ENCODE measurements at regions not wholly inside any gene's neighbourhood (a gene's known extent, or its start where the extent isn't known, plus 50 kb on each side); places are given as distances from the start of the nearest gene placed in this dataset.

DNA sequence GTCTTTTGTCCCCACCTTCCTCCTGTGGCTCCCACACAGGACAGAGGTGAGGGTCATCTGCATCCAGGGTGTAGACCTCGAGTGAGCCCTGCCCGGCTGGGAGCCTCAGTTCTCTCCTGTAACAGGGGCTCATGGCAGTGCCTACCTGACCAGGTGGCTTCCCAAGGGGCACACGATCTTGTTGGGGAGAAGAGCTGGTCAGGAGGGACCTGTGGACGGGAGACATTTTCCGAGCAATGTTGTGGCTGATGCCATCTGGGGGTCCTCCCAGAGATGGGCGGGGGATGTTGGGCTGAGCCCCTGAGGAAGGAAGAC is 51.9 kb downstream of the CEBPB start:
- Mint-ChIP-seq H3K4me3 (no peak overlapping the region), H3K27me3 (peaks cover 13% of the 10 kb centered on the region), H3K9me3 (peaks cover 0 to 2% (median 0%) of the 10 kb centered on the region in 3 donors), H3K4me1 (no peaks in the 10 kb centered on the region), H3K27ac (no peak overlapping the region), H3K36me3 (no peaks in the 10 kb centered on the region)

DNA sequence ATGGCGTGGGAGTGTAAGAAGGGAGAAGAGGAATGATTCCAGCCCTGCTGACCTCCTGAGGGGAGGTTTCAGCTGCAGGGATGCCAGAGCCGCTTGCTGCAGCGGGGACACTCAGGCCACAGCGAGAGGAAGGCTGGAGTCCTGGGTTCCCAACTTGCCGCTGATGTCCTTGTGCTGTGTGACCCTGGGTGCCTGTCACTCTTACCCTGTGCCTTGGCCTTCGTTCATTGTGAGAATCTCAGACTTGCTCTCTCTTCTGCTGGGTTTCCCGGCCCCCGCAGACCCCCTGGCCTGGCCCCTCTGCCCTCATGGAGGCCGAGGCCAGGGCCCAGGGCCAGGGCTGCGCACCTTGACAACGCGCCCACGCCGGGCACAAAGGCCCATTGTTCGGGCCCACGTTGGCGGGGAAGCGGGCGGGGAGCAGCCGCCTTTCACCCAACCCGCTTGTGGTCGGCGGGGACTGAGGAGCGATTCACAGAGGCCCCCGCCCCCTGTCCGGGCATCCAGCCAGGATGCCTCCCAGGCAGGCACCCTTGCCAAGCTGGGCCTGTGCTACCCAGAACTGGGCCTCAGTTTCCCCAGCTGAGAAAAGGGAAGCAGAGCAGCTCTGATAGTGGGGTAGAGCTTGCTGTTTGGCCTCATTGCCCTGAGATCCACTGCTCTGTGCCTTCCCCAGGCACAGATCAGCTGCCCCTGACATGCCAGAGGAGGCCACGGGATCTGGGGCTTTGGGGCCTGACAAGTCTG is 52.4 kb downstream of the CEBPB start:
- Mint-ChIP-seq H3K4me1 (no peaks in the 10 kb centered on the region), H3K27me3 (peaks cover 9% of the 10 kb centered on the region), H3K4me3 (no peak overlapping the region), H3K27ac (no peak overlapping the region), H3K9me3 (peaks cover 0 to 2% (median 0%) of the 10 kb centered on the region in 3 donors), H3K36me3 (no peaks in the 10 kb centered on the region)

DNA sequence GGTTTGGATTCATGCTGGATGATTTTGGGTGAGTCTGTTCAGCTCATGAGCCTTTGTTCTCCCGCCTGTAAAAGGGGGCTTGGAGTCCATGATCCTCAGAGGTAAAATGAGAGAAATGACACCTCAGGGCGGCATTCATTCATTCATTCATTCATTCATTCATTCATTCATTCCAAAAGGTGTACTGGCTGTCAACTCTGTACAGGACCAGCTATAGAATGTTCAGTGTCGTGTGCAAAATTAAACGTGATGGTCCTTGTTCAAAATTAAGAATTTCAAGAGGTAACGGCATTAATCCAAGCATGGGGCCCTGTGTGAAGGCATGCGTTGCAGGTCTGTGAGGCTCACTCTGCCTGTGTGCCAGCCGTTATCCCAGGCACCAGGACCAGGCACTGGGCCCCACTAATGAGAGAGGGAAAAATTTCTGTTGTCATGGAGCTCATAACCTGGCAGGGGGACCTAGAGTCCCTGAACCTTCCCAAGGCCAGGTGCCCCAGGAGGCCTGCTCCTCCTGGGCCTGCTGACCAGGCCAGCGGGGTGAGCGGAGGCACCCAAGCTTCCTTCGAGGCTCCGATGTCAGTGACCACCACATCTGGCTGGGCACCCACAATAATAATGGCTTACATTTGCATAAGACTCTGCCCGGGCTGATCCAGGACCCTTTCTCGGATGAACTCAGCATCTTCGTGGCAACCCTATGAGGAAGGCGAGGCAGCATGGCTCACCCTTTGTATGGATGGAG is 53.2 kb downstream of the CEBPB start:
- H3K4me3 Mint-ChIP-seq = no peak overlapping the region
- H3K27ac Mint-ChIP-seq = no peak overlapping the region
- peaks cover 0 to 2% (median 0%) of the 10 kb centered on the region in 3 donors for H3K9me3 Mint-ChIP-seq
- no peaks in the 10 kb centered on the region for H3K4me1 Mint-ChIP-seq
- H3K36me3 Mint-ChIP-seq = no peaks in the 10 kb centered on the region
- peaks cover 9% of the 10 kb centered on the region for H3K27me3 Mint-ChIP-seq

DNA sequence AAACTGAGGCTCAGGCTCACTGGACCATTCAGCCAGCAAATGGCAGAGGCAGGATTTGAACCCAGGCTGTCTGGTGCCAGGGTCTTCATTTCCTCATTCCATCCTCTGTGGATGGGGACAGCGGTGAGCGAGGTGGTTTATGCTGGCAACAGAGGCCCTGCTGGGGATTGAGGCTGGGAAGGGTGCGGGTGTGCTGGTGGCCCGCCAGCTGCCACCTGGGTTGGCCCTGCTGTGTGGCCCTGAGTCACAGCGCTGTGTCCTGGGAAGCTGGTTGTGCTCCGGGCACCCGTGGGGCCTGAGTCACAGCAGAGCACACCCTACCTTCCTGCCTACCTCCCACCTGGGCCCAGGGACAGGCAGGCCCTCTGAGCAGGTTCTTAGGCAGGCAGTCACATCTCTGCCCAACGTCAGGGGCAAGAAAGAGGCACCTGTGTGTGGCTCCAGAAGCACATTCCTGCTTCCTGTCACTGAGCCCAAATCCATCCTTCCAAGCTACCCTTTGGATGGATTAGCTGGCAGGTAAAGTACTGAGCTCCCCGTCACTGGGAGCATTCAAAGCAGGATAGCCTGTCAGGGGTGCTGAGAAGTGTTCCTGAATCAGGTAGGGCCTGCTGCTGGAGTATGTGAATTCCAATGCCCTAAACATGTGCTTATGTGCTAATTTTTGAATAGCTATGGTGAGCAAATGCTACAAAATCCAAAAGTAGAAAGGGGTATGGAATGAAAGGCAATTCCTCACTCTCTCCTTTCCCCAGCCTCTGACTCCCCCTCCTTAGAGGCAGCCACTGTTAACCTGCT is 53.9 kb downstream of the CEBPB start:
- Mint-ChIP-seq H3K36me3 (no peaks in the 10 kb centered on the region), H3K27ac (peak overlapping the region in 1 of 3 donors; percentile 69), H3K27me3 (peaks cover 6% of the 10 kb centered on the region), H3K9me3 (peaks cover 0 to 2% (median 0%) of the 10 kb centered on the region in 3 donors), H3K4me3 (no peak overlapping the region), H3K4me1 (no peaks in the 10 kb centered on the region)

DNA sequence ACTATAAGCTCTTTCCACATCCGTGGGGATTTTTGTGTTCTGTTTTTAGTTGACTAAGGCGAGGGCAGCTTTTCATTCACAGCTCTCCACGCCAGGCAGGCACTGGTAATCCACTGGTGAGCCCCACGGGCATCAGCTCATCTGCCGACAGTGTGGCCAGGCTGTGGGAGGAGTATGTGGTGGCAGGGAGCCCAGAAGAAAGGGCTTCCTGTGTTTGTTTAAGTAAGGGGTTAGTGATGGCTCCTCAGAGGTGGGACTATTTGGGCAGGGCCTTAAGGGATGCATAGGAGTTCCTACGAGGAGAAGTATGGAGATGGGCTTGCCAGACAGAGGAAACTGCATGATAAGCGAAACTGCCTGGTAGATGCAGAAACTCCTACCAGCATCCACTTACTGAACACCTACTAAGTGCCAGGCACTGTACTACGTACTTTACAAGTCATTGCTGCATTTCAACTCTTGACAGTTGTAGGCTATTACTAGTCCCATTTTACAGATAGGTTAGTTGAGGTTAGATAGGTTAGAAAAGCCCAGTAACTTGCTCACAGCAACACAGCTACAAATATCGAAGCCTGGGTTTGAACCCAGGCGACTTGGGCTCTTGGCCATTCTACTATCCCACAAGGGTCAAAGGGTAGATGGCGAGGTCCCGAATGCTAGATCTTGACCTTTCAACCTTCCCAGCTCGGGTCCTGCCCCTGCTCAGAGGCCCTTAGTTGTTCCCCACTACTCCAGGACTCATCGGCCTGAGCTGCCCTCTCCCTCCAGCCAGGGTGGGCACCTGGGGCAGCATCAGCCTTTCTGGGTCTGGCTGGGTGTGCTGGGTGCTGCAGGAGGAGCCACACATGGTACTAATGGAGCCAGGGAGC is 55.1 kb downstream of the CEBPB start:
- no peak overlapping the region for H3K4me3 Mint-ChIP-seq
- no peaks in the 10 kb centered on the region for H3K4me1 Mint-ChIP-seq
- no peaks in the 10 kb centered on the region for H3K36me3 Mint-ChIP-seq

DNA sequence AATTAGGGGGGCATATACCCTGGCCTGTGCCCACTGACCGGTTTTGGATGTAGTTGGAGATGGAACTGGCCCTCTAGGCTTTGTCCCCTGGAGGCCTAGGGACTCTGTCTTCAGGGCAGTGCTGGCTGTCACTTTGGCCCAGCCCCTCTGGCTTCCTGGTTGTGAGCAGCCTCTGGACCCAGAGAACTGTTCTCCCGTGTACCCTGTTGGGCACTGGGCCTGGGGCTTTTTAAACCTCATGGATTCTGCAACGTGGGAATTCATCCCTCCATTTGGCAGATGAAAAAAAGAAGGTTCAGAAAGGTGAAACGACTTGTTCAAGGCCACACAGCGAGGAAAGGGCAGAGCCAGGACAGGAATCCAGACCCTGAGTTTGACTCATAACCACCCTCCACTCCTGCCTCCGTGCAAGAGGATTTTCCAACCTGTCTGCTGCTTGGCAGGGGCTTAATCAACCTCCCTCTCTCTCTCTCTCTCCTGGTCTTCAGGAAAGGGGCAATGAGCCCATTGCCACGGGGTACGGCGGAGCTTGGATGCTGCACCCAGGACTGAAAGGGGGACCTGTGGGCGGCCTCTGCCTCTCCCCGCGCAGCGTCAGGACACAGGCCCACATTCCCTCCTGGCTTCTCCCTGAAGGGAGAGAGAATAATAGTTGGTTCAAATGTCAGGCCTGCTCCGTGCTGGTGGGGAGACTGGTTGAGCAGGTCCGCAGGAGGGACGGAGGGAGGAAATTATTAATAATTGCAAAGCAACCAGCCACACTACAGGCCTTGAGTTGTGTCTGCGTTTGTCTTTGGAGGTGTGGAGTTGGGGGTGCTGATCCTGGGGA is 56.0 kb downstream of the CEBPB start:
- Mint-ChIP-seq H3K27ac (no peak overlapping the region), H3K9me3 (peaks cover 0 to 2% (median 0%) of the 10 kb centered on the region in 3 donors), H3K27me3 (peaks cover 6% of the 10 kb centered on the region), H3K4me1 (no peaks in the 10 kb centered on the region), H3K4me3 (no peak overlapping the region), H3K36me3 (no peaks in the 10 kb centered on the region)

More for the DNA sequence above, 55.1 kb downstream of the CEBPB start:
- peak overlapping the region in 1 of 3 donors; percentile 69 for H3K27ac Mint-ChIP-seq
- H3K9me3 Mint-ChIP-seq = peaks cover 0 to 2% (median 0%) of the 10 kb centered on the region in 3 donors
- H3K27me3 Mint-ChIP-seq = peaks cover 6% of the 10 kb centered on the region

DNA sequence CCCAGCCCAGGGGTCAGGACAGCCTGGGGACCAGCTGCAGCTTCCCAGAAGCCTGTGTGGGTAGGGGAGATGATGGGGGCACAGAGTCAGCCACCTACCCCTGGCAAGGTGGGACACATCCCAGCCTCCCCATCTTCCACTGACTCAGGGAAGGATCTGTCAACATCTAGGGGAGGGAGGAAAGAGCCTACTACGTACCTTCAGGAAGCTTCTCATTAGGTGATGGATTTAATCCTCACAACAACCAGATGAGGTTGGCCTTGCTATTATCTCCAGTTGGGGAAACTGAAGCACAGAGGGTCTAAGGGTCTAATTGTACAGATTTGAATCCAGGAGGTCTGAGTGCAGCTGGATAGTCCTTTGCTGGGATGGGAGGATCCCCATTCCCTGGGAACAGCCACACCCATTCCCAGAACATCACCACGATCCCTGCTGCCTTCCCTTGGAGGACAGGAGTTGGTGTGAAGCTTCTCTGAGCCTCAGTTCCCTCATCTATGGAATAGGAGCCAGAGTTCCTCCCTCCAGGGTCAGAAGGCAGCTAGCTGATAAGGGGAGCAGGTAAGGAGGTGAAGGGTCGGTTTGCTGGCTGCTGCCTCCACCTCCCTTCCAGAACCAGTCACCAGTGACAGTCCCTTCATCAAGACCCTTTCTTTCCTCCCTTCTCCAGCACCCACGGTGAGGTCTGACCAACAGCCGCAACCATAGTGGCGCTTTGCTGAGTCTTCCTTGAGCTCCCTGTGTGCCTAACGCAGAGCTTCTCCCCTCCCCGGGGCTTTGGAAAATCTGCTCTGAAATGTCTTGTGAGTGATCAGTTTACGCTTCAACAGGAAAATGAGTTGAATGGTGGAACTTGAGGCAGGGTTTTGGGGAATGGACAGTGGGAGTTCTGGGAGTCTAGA is 56.8 kb downstream of the CEBPB start:
- Mint-ChIP-seq H3K9me3 (no peaks in the 10 kb centered on the region), H3K36me3 (peaks cover 1% of the 10 kb centered on the region), H3K27me3 (peaks cover 3% of the 10 kb centered on the region), H3K4me1 (no peaks in the 10 kb centered on the region), H3K4me3 (no peak overlapping the region), H3K27ac (no peak overlapping the region)

DNA sequence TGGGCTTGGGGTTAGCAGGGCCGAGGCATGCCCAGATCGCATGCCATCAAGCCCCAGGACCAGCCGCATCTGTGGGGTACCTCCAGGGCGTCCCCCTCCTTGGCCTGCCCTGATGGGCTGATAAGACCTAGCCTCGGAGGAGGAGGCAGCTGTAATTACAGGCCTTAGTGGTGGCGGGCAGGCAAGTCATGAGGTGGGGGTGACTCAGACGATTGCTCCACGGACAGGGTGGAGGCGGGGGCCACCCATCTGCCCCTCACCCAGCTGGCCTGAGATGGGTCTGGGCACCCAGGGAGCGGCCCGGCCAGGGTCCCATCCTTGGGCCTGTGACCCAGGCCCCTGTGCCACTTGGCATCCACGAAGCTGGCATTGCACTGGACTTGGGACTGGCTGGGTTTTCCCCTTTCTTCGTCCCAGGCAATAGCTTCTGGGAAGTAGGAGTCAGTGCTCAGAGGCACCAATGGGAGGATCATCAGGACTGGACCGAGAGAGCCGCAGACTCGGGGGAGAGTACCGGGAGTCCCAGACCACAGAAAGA is 57.5 kb downstream of the CEBPB start:
- peaks cover 1% of the 10 kb centered on the region for H3K36me3 Mint-ChIP-seq
- H3K4me1 Mint-ChIP-seq = no peaks in the 10 kb centered on the region
- H3K27ac Mint-ChIP-seq = no peak overlapping the region
- no peak overlapping the region for H3K4me3 Mint-ChIP-seq
- peaks cover 5% of the 10 kb centered on the region for H3K27me3 Mint-ChIP-seq
- H3K9me3 Mint-ChIP-seq = no peaks in the 10 kb centered on the region

DNA sequence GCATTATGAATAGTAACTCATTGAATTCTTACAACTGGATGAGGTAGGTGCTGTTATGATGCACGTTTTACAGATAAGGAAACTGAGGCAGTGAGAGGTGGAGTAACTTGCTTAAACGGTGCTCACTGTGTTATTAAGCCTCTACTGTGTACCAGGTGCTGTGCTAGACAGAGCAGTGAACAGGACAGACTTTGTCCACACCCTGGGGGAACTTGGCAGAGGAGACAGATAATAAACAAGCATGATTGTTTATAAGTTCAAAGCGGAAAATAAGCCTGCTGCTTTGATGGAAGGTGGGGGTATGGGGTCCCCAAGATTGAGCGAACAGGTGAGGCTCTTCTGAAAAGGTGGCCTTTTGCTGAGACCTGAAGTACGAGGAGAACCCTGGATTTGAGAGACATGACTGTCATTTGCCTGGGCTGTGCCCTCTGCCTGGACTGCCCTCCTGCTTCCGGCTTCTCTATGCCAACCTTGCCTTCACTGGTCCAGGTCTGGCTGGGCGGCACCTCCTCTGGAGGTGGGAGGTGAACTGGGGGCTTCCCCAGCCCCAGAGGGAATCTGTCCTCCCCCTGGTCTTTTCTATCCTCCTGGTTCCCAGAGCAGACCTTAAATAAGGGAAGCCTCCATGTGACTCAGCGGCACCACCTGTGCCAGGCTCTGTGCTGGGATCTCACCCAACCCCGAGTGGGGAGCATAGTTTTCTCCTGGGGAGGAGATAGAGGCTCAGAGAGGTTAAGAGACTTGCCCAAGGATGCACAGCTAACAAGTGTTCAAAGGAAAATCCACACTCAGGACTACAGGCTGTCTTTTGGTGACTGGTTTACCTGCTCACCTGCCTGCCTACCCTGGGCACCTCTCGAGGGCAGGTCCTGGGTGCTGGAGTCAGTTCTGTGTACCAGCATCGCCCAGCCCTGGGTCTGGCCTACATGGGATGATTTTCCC is 59.1 kb downstream of the CEBPB start:
- H3K36me3 Mint-ChIP-seq = peaks cover 1% of the 10 kb centered on the region
- H3K27ac Mint-ChIP-seq = no peak overlapping the region
- H3K4me1 Mint-ChIP-seq = no peaks in the 10 kb centered on the region
- no peak overlapping the region for H3K4me3 Mint-ChIP-seq
- H3K27me3 Mint-ChIP-seq = peaks cover 2% of the 10 kb centered on the region
- H3K9me3 Mint-ChIP-seq = no peaks in the 10 kb centered on the region

DNA sequence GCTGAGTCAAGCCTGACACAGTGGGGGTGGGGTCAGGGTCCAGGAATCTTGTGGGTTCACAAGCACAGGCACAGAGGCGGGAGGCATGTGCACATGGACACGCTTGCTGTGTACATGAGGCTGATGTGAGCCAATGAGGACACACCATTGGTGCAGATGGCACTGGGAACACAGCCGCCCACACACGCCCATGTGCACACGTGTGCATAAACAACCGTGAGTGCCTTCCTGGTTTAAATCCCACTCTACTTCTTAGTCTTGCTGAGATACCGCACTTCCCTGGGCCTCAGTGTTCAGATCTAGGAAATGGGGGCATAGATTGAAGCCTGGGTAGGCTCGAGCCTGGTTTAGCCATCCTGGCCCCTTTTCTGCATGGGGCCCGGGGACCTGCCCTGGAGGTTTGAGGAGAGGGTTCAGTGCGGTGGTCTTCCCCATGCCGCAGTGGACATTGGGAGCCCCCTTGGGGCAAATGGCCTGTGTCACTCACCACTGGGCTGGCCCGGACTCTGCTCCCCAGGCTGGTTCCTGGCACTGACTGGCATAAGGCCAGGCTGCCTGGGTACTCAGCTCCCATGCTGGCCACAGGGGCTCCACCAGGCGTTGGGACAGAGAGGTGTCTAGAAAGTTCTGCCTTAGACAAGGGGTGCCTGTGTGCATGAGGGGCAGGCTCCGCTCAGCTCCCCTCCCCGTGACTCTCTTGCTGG is 60.2 kb downstream of the CEBPB start:
- Mint-ChIP-seq H3K9me3 (no peaks in the 10 kb centered on the region), H3K4me1 (no peaks in the 10 kb centered on the region), H3K27ac (no peak overlapping the region), H3K4me3 (no peak overlapping the region), H3K36me3 (peaks cover 1% of the 10 kb centered on the region), H3K27me3 (peaks cover 3% of the 10 kb centered on the region)

DNA sequence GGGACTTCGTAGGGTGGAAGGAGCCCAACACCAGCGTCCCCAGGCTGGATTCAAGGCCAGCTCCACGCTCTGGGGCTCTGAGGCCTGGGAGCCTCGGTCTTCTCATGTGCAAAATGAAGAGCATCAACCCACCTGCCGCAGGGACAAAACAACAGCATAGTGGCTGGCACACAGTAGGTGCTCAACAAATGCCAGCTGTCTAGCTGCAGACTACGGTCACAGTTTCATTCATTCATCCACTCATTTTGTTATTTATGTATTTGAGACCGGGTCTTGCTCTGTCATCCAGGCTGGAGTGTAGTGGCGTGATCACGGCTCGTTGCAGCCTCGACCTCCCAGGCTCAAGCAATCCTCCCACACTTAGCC is 60.7 kb downstream of the CEBPB start:
- peaks cover 4% of the 10 kb centered on the region for H3K27me3 Mint-ChIP-seq
- peak overlapping the region in 1 of 3 donors; percentile 60 for H3K27ac Mint-ChIP-seq
- peaks cover 1% of the 10 kb centered on the region for H3K36me3 Mint-ChIP-seq
- H3K9me3 Mint-ChIP-seq = no peaks in the 10 kb centered on the region
- H3K4me1 Mint-ChIP-seq = no peaks in the 10 kb centered on the region
- no peak overlapping the region for H3K4me3 Mint-ChIP-seq

Measured in IgD-negative memory B cell (primary cell).